GM18951 (cell line): ENCODE measurements at regions not wholly inside any gene's neighbourhood (a gene's known extent, or its start where the extent isn't known, plus 50 kb on each side); places are given as distances from the start of the nearest gene placed in this dataset.

Experiments used
- POLR2A ChIP-seq: IDR thresholded peaks from 4 replicates; pipeline ENCODE4 v1.6.1; 2011; ENCODE audit warnings: mild to moderate bottlenecking; ENCODE audit not compliant: insufficient read length, insufficient read depth; ENCODE audit errors: extremely low read depth
- in situ Hi-C: fragments of 300-500 bp; cut with MboI; formaldehyde crosslinking; loops from one replicate; pipeline ENCODE4 v1.12.0; 2022; ENCODE audit warnings: low sequenced_read_pairs, mixed read lengths, inconsistent platforms; ENCODE audit not compliant: unreplicated experiment

- TF ChIP-seq POLR2A, result no peak
- in situ Hi-C loops, result no loop called here
These were observed 1611.6 kb upstream of the LRRTM3 start for GRCh38 chr10:65314253-65314652.

DNA sequence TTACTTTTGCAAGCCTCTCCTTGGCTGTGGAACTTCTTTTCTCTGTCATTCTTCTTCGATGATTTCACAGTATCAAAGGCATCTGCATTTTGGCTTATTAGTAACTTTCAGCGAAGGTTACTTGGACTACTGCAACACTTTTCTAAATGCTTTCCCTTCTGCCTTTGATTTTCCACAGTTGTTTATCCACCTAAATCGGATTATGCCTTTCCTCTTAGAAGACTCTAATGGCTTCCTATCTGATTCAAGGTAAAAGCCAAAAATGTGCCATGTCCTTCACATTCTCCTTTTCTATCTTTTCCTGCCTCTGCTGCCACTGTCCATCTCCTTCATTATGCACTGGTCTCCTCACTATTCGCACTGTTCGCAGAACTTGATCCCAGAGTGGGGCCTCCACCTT lies 1606.3 kb upstream of the LRRTM3 start:
- in situ Hi-C loops, result no loop called here

GRCh38 chr10:65320236-65321026 lies 1605.4 kb upstream of the LRRTM3 start:
- in situ Hi-C loops, result no loop called here
- no peak for TF ChIP-seq POLR2A

More for the DNA sequence above, 1606.3 kb upstream of the LRRTM3 start:
- TF ChIP-seq POLR2A, result no peak

DNA sequence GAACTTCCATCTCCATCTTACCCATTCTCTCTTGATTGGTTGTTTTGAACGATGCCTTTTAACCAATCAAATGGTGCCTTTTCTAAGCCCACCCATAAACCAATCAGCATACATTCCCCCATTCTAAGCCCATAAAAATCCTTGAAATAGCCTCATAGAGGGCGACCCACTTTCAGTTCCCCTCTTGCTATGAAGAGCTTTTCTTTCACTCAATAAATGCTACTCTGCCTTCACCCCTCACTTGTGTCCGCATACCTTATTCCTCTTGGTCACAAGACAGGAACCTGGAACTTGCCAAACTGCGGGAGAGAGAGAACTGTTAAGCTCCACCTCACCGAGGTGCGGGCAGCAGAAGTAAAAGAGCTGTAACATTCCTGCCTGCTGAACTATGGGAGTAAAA lies 1602.0 kb upstream of the LRRTM3 start:
- in situ Hi-C loops, result no loop called here
- TF ChIP-seq POLR2A, result no peak

- in situ Hi-C loops, result no loop called here
- no peak for TF ChIP-seq POLR2A
These were observed 1599.9 kb upstream of the LRRTM3 start for GRCh38 chr10:65325913-65326312.

DNA sequence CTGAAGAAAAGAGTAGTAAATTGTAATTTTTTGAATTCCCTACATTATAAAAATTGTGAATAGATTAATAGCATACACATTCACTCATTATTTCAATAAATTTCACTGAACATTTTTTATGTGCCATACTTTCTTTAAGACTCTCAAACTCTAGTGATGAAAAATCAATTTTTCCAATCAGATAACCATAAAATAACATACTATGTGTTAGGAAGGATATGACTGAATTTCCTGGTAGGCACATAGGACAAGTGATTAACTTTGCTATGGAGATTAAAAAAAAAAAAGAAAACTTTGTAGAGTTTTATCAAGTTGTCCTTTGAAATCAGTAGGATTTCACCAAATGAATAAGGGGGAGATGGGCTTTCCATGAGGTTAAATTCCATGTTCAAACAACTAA lies 1597.3 kb upstream of the LRRTM3 start:
- TF ChIP-seq POLR2A, result no peak
- in situ Hi-C loops, result no loop called here

DNA sequence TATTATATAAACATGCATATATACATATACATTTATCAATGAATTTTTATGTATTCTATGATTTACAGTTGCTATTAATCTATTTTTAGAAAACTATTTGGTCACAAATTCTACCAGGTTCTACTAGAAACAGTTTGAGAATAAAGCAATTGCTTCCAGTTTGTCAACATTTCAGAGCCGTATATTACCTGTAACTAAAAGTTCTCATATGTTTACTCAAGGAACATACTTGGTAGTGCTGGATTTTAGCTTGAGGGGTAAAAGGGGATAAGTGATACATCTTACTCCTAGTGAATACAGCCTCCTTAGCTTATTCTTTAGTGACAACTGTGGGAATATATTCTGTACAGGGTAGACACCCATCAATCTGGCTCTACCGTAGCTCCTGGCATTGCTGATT lies 1590.5 kb upstream of the LRRTM3 start:
- in situ Hi-C loops, result no loop called here
- no peak for TF ChIP-seq POLR2A

- no peak for TF ChIP-seq POLR2A
- in situ Hi-C loops, result no loop called here
These were observed 1585.5 kb upstream of the LRRTM3 start for GRCh38 chr10:65340340-65340739.

GRCh38 chr10:65341323-65341925 lies 1584.4 kb upstream of the LRRTM3 start:
- no peak for TF ChIP-seq POLR2A
- in situ Hi-C loops, result no loop called here

DNA sequence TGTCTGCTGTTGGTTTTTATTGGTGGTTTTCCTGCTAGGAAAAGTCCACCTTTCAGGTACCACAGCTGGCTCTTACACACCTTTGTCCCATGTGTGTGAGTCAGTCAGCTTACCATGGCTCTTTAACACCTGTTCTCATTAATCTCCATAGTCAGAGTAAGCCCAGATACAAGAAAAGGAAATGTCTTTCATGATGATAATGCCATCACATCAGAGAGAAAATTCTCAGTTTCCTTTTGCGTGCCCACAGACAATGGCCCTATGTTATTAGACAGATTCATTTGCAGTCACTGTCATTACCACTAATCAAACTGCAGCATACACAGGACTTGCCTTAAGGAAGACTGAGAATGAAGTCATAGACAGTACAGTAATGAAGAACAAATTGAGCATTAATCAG lies 1583.6 kb upstream of the LRRTM3 start:
- no peak for TF ChIP-seq POLR2A
- in situ Hi-C loops, result no loop called here

GRCh38 chr10:65346466-65346865 lies 1579.4 kb upstream of the LRRTM3 start:
- in situ Hi-C loops, result no loop called here
- no peak for TF ChIP-seq POLR2A

- no peak for TF ChIP-seq POLR2A
- in situ Hi-C loops, result no loop called here
These were observed 1577.2 kb upstream of the LRRTM3 start for GRCh38 chr10:65348637-65349036.

GRCh38 chr10:65350611-65351010 lies 1575.2 kb upstream of the LRRTM3 start:
- in situ Hi-C loops, result no loop called here
- no peak for TF ChIP-seq POLR2A

GRCh38 chr10:65355141-65355680 lies 1570.6 kb upstream of the LRRTM3 start:
- no peak for TF ChIP-seq POLR2A
- in situ Hi-C loops, result no loop called here

DNA sequence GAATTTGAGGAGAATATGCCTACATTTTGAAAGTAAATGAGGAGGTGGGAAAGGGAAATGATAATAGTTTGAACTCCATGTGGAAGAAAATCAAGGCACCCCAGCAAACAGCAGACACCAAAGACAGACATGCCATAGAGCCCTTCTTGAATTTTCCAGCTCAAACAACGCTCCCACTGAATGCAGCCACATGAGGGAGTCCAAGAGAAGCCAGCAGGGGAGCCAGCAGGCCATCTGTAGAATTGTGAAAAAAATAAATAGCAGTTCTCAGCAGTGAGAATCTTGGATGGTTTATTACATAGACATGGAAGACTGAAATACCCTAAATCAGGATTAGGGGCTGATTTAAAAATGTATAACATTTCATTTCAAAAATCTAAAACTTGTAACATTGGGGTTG lies 1567.3 kb upstream of the LRRTM3 start:
- in situ Hi-C loops, result no loop called here
- no peak for TF ChIP-seq POLR2A

DNA sequence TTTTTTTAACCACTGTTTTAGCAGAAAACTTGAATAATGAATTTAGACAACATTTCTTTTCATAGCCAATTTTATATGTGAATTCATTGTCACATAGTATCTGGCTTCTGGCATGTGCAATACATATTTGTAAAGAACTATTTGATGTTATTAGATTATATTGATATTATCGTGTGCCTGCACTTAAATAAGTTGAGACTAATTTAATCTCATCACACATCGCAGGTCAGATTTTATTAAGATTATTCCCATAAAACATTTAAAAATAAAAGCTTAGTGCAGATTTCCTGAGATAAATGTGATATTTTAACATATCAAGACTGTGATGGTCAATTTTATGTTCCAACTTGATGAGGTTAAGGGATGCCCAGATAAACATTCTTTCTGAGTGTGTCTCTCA lies 1565.3 kb upstream of the LRRTM3 start:
- in situ Hi-C loops, result no loop called here
- no peak for TF ChIP-seq POLR2A
